Muscle of leg (tissue), 3 donors: ENCODE measurements at regions not wholly inside any gene's neighbourhood (a gene's known extent, or its start where the extent isn't known, plus 50 kb on each side); places are given as distances from the start of the nearest gene placed in this dataset.

Experiments
- DNase-seq: peaks from one replicate; pipeline ENCODE4 v3.0.0; 2013
- H3K27ac ChIP-seq: one replicate; pipeline ENCODE4 v1.5.1; 2013; ENCODE audit warnings: mild to moderate bottlenecking, low read length, control low read depth
- H3K27me3 ChIP-seq: one replicate; pipeline ENCODE4 v1.6.1; 2013; ENCODE audit warnings: low read length; ENCODE audit not compliant: control insufficient read depth, insufficient read depth
- H3K36me3 ChIP-seq: one replicate; pipeline ENCODE4 v1.6.1; 2013; ENCODE audit warnings: low read length; ENCODE audit not compliant: control insufficient read depth, insufficient read depth
- H3K4me1 ChIP-seq: one replicate; pipeline ENCODE4 v1.6.1; 2013; ENCODE audit warnings: low read length; ENCODE audit not compliant: control insufficient read depth, insufficient read depth
- H3K4me3 ChIP-seq: one replicate; pipeline ENCODE4 v1.5.1; 2013; ENCODE audit warnings: low read length, control low read depth
- H3K9me3 ChIP-seq: replicated peaks from 2 replicates; pipeline ENCODE4 v1.6.1; 2013; ENCODE audit warnings: low read depth, low read length; ENCODE audit not compliant: control insufficient read depth
- WGBS: methylation state at CpG from one replicate; pipeline ENCODE4 v1.1.5; 2013; ENCODE audit warnings: missing lambda C conversion rate; ENCODE audit not compliant: insufficient coverage; 5-methylcytosine and 5-hydroxymethylcytosine counted together

DNA sequence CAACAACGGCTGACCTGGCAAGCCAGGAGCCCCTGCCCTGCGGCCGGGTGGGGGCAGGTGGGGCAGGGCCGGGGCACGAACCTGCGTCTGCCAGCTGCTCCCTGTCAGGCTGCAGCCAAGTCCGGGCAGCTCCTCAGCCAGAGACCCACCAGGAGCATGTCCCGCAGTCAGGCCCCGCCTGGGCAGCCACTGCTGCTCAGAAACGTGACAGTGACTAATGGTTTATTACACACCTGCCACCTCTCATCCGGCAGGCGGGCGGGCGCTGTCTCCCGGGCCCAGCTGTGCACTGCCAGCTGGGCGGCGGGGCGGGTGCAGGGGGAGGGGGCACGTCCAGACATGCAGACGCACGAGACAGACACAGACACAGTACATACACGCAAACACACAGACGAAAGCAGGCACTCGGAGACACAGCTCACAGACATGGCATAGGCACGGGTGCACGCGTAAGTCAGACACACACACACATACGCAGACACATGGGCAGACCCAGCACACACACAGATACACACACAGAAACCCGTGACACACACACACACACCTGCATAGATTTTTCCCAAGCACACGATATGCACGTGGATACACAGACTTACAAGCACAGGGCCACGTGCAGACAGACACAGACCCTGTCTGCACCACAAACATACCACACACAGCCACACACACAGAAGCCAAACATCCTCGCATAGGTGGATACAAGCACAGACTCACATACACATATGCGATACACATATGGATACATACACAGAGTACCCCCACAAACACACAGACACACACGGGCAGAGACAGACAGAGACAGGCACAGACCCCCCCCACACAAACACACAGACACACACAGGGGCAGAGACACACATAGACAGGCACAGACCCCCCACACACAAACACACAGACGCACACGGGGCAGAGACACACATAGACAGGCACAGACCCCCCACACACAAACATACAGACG, 248.3 kb upstream of the CIBAR2 start:
- no peaks in the 10 kb centered on the region for H3K9me3 ChIP-seq
- 56% methylated on average over 24 of the region's 38 CpGs for WGBS
- no peak overlapping the region for H3K4me3 ChIP-seq
- H3K27me3 ChIP-seq: no peaks in the 10 kb centered on the region
- peaks cover 55% of the 10 kb centered on the region for H3K4me1 ChIP-seq
- no peak overlapping the region for H3K27ac ChIP-seq
- peak; percentile 83 for DNase-seq
- H3K36me3 ChIP-seq: peaks cover 18% of the 10 kb centered on the region

DNA sequence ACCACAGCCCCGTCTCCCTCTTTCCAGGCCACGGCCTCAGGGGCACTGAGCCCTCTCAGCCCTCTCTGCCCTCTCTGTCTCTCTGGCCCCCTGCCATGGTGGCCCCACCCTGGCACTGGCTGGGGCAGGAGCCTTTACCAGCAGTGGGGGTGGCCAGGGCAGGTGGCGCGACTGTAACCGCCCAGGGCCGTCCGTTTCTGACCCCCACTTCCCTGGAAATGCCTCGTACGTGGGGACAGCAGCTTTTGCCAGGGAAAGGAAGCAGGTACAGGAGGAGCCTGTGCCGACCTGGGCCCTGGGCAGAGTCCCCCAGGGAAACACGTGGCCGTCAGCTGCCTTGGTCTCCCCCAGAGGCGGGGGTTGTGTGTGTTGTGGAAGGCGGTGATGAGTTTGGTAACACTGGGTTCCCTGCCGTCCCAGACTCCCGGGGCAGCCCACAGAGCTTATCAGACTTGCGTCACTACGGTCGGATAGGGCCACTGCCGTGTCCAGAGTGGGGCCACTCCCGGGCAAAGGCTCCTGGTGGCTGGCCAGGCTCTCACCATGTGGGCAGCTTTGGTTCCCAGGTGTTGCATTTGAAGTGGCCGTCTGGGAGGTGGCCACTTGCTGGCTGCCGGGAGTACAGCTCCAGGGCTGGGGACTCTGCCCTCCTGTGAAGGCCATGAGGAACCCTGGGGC, 249.3 kb upstream of the CIBAR2 start:
- H3K27me3 ChIP-seq: no peaks in the 10 kb centered on the region
- H3K9me3 ChIP-seq: no peaks in the 10 kb centered on the region
- peaks cover 64% of the 10 kb centered on the region for H3K4me1 ChIP-seq
- H3K36me3 ChIP-seq: peaks cover 18% of the 10 kb centered on the region
- WGBS: 73% methylated on average over 23 of the region's 23 CpGs
- H3K4me3 ChIP-seq: no peak overlapping the region
- no peak for DNase-seq
- H3K27ac ChIP-seq: no peak overlapping the region

GRCh38 chr16:85362443-85362842, 250.2 kb upstream of the CIBAR2 start:
- Histone ChIP-seq H3K4me3 (no peak overlapping the region), H3K9me3 (no peaks in the 10 kb centered on the region), H3K36me3 (peaks cover 15% of the 10 kb centered on the region), H3K27me3 (no peaks in the 10 kb centered on the region), H3K4me1 (peaks cover 70% of the 10 kb centered on the region), H3K27ac (no peak overlapping the region)
- no peak for DNase-seq
- WGBS: 84% methylated on average over 4 of the region's 6 CpGs

DNA sequence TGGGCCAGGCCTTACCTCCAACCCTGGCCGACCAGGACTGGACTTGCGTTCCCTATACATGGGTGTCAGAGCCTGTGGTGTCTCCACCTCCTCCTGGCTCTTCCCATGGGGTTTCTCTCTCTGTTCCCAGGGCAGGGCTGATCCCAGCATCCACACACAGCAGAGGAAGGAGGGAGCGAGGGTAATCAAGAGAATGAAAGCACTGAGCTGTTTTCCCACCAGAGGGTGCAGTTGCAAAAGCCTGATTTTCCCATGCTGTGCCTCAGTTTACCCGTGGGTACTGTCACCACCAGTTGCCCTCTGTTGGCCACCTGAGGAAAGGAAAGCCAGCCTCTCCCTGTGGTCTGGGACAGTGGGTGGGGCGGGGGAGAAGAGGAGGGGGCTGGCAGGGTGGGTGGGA, 249.7 kb upstream of the GSE1 start:
- Histone ChIP-seq H3K27me3 (no peaks in the 10 kb centered on the region), H3K9me3 (no peaks in the 10 kb centered on the region), H3K4me3 (no peak overlapping the region), H3K36me3 (peaks cover 8% of the 10 kb centered on the region), H3K4me1 (peaks cover 74% of the 10 kb centered on the region), H3K27ac (no peak overlapping the region)
- 92% methylated on average over 2 of the region's 5 CpGs for WGBS
- no peak for DNase-seq

- H3K27ac ChIP-seq: no peak overlapping the region
- no peaks in the 10 kb centered on the region for H3K27me3 ChIP-seq
- H3K9me3 ChIP-seq: no peaks in the 10 kb centered on the region
- H3K4me1 ChIP-seq: peaks cover 70% of the 10 kb centered on the region
- WGBS: 72% methylated on average over 10 of the region's 10 CpGs
- peaks cover 3% of the 10 kb centered on the region for H3K36me3 ChIP-seq
- H3K4me3 ChIP-seq: no peak overlapping the region
- no peak for DNase-seq
Observed at GRCh38 chr16:85363881-85364280, 249.2 kb upstream of the GSE1 start.

DNA sequence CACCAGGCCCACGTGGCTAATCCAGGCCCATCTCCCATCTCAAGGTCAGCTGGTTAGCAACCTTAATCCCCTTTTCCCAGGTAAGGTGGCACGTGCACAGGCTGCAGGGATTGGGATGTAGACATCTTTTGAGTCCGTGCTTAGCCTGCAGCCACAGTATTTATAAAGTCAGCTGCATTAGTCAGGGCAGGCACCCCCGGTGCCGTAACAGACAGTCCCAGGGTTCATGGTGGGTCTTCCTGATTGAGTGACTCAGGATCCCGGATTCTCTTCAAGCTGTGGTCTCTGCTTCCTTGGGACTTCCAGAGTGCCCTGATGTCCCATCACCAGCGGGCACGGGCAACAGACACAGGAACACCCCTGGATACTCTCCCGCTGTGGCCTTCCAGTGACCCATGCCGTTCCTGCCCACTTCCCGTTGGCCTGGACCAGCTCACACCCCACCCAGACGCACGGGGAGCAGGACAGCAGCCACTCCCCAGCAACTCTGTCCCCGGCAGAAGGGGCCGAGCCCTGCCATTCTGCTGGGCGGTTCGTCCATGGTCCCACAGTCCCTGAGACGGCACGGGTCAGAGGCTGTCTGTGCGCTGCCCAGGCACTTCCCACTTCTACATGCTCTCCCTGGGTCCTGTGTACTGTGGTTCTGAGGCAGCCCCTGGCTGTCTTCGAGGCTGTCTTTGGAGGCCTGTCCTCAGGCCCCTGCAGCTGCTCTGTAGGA, 248.6 kb upstream of the GSE1 start:
- Histone ChIP-seq H3K36me3 (no peaks in the 10 kb centered on the region), H3K4me3 (no peak overlapping the region), H3K9me3 (no peaks in the 10 kb centered on the region), H3K27me3 (no peaks in the 10 kb centered on the region), H3K27ac (no peak overlapping the region), H3K4me1 (peaks cover 64% of the 10 kb centered on the region)
- WGBS: 83% methylated on average over 19 of the region's 21 CpGs
- DNase-seq: no peak

GRCh38 chr16:85365120-85365519, 248.0 kb upstream of the GSE1 start:
- H3K4me1 ChIP-seq: peaks cover 64% of the 10 kb centered on the region
- H3K4me3 ChIP-seq: no peak overlapping the region
- WGBS: 64% methylated on average over 10 of the region's 11 CpGs
- no peaks in the 10 kb centered on the region for H3K27me3 ChIP-seq
- H3K9me3 ChIP-seq: no peaks in the 10 kb centered on the region
- H3K27ac ChIP-seq: no peak overlapping the region
- DNase-seq: no peak
- no peaks in the 10 kb centered on the region for H3K36me3 ChIP-seq

DNA sequence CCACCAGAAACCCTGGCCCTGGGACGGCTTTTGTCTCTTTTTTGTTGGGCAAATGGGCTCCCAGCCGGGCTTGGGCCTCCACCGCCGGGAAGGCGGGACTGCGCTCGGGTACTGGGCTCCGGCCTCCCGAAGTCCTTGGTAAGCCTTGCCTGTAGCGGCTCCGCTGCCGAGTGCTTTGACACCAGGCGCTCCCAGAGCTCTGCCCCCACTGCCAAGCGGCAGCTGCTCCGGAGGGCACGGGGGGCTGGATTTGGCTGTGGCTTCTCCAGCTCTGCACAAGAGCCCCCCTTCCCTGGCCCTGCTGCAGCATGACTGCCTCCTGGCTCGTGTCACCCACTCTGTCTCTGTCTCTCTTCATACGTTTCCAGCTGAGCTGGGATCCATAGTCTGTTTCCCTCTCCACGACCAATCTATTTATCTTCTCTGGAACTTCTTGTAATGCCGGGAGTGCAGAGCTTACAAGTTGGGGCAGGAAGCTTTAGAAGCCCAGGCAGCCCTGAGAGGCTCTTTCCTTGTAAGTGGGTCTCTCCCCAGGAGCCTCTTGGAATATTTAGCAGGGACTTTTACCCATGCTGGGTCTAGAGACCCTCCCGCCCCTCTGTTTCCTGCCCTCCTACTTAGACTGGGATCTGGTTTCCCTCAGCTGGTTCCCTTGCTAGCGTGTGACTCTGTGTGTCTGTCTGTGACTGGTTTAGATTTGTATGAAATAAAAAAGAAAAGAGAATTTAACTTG, 246.9 kb upstream of the GSE1 start:
- Histone ChIP-seq H3K27me3 (no peaks in the 10 kb centered on the region), H3K36me3 (no peaks in the 10 kb centered on the region), H3K4me3 (no peak overlapping the region), H3K4me1 (peaks cover 65% of the 10 kb centered on the region), H3K27ac (no peak overlapping the region), H3K9me3 (no peaks in the 10 kb centered on the region)
- 40% methylated on average over 19 of the region's 22 CpGs for WGBS
- peak; percentile 85 for DNase-seq

- peaks cover 56% of the 10 kb centered on the region for H3K4me1 ChIP-seq
- no peaks in the 10 kb centered on the region for H3K9me3 ChIP-seq
- no peak for DNase-seq
- H3K27me3 ChIP-seq: no peaks in the 10 kb centered on the region
- H3K36me3 ChIP-seq: no peaks in the 10 kb centered on the region
- H3K4me3 ChIP-seq: no peak overlapping the region
- 97% methylated on average over 11 of the region's 12 CpGs for WGBS
- no peak overlapping the region for H3K27ac ChIP-seq
Observed at GRCh38 chr16:85367485-85367884, 245.6 kb upstream of the GSE1 start.
